A673 (cell line): ENCODE measurements at regions not wholly inside any gene's neighbourhood (a gene's known extent, or its start where the extent isn't known, plus 50 kb on each side); places are given as distances from the start of the nearest gene placed in this dataset.

ENCODE experiments used
- CTCF ChIP-seq: fragments of 300-800, 200-600 bp; sonication (generic); conservative IDR thresholded peaks from 2 replicates; pipeline ENCODE4 v1.5.1; 2017; ENCODE audit warnings: low read depth, mild to moderate bottlenecking, antibody characterized with exemption, low read length, moderate library complexity, mixed read lengths
- EZH2 ChIP-seq: fragments of 200-600 bp; sonication (generic); IDR thresholded peaks from 2 replicates; pipeline ENCODE4 v1.6.1; 2017; ENCODE audit warnings: borderline replicate concordance, low read depth, mild to moderate bottlenecking, mixed read lengths, antibody characterized with exemption, low read length; ENCODE audit not compliant: poor library complexity, severe bottlenecking

GRCh38 chr21:34271189-34271851, 92.5 kb upstream of the KCNE2 start:
- TF ChIP-seq CTCF (no peak), EZH2 (no peak)
